ENCODE measurements at regions not wholly inside any gene's neighbourhood (a gene's known extent, or its start where the extent isn't known, plus 50 kb on each side); places are given as distances from the start of the nearest gene placed in this dataset.

DNA sequence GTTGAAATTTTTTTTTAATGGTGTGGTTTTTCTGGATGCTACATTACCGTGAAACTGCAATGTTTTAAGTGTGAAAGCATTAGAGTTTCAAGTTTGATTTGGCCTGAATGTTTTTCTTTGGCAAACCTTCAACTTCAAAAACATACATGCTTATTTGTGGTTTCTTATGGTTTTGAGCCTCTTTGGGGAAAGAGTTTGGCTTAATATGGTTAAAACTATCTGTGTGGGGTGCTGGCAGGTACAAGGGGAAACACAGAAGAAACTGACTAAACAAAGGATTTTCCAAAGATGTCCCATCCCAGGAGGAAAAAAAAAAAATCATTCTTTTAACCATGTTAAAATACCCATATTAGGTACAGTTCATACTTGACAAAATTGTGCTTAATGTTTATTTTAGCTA is 121.1 kb downstream of the HGF start:
- DNase-seq (ENCODE audit: low read depth in 4 of 4, low spot score in 3 of 4): no peak

DNA sequence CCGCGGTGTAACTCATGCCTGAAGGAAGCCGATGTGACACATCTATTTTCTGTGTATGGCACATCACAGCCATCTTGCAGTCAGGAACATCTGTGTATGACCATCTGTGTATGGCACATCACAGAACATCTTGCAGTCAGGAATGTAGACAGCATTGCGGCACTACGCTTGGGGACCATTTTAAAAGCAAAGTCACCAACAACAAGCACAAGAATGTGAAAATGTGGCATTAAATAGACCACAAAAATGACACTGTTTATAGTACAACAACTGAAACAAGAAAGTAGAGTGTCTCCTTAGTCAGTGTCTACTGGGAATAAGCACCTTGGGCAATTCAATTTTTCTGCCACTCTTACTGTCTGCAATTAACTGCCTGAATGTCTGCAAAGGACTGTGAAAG is 124.4 kb downstream of the HGF start:
- no peak for DNase-seq (ENCODE audit: low read depth in 4 of 4, low spot score in 3 of 4)

- DNase-seq (ENCODE audit: low read depth in 4 of 4, low spot score in 3 of 4): no peak
Measured at GRCh38 chr7:81641873-81642272, 128.0 kb downstream of the HGF start.

DNA sequence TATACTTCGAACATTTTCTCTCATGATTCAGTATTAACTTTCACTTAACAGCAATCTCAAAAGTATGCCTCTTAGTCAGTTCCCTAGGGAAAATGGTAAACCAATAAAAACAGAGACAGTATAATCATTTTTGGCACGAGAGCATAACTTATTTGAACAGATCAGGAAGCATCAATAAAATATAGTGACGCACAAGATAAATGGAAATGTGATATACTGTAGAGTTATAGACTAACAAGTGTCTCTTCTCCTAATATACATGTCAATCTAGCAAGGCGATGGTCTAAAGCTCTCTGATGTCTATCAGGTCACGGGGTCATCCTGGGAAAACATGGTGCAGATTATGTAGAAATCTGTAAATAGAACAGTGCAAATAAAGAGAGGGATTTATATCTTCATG is 131.6 kb downstream of the HGF start:
- DNase-seq (ENCODE audit: low read depth in 4 of 4, low spot score in 3 of 4): no peak

DNA sequence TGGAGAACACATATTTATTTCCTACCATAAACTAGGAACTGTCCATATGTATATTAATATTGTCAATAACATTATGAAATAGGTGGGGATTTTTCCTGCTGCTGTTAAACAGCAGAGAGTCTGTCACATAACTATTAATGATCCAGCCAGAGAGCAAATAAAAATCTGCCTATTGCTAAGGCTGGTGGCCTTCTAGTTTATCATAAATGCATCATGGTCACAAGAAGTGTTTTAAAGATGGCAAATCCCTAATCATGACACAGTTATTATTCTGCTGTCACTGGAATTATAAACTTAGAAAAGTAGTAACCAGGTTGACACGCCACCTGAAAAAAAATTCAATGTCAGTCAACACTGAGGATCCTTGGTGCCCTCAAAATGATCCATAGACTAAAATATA is 132.3 kb downstream of the HGF start:
- no peak for DNase-seq (ENCODE audit: low read depth in 4 of 4, low spot score in 3 of 4)

GRCh38 chr7:81632418-81632817 is 137.4 kb downstream of the HGF start:
- no peak for DNase-seq (ENCODE audit: low read depth in 4 of 4, low spot score in 3 of 4)

DNA sequence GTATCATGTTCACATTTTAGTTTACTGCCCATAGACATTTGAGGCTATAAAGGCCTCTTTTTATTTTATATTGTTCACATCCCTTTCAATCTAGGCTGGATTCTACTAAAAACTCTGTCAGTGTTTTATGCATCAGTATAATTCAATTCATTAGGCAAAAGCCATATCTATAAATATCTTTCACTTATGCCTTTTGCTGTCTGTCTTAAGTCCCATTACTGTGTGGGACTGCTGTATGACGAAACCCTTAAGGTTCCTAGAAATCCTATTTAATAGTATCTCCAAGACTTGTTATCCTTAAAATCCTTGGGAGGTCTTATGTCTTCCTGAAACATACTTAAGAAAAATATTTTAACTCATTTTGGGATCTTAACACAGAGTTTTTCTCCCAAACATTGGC is 139.2 kb downstream of the HGF start:
- DNase-seq (ENCODE audit: low read depth in 4 of 4, low spot score in 3 of 4): no peak

DNA sequence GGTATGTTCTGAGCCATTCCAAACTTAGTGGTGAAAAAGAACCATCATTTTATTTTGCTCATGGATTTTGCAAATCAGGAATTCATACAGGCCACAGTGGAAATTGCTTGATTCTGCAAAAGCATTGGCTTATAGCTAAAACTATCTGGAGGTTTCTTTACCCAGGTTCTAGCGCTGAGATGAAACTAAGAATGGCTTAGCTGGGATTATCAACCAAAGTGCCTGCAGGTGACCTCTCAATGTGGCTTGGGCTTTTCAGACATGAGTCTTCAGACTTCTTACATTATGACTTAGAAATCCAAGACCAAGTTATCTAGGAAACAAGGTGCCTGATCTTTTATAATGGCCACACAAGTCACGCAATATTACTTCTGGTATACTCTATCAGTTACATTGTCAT is 140.1 kb downstream of the HGF start:
- no peak for DNase-seq (ENCODE audit: low read depth in 4 of 4, low spot score in 3 of 4)

DNA sequence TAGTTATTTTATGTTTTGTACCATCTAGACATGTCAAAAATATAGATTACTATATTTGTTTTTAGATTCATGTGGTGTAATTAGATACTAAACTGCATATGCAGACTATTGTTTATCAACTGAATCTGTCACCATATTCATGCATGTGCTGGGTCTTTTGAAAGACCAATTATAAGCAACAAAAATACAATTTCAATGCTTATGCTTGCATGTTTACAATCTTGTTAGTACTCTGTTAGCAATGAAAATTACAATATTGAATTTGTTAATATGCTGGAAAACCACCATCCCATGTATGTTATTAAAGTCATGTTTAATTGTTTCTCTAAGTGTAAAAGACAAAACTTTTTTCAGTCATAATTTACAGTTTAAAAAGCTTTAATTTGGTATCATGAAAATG is 140.9 kb downstream of the HGF start:
- no peak for DNase-seq (ENCODE audit: low read depth in 4 of 4, low spot score in 3 of 4)

- DNase-seq (ENCODE audit: low read depth in 4 of 4, low spot score in 3 of 4): no peak
Measured at GRCh38 chr7:81627536-81628287, 142.1 kb downstream of the HGF start.

DNA sequence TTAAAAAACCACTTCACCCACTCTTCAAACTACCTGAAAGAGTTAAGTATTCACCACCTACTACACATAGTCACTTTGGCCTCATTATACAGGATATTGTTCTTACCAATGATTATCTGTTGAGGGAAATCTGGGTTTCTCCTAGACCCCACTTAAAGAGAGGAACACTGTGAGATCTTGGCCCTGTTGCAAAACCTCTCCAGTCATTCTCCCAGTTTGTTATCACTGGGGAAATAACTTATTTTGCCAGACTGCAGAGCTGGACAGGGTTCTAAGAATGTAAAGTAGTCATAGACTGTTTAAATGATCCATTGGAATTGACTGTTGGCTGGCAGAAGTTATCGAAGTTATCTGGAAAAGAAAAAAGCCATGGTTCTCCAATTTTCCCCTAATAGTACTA is 143.8 kb downstream of the HGF start:
- DNase-seq (ENCODE audit: low read depth in 4 of 4, low spot score in 3 of 4): no peak

DNA sequence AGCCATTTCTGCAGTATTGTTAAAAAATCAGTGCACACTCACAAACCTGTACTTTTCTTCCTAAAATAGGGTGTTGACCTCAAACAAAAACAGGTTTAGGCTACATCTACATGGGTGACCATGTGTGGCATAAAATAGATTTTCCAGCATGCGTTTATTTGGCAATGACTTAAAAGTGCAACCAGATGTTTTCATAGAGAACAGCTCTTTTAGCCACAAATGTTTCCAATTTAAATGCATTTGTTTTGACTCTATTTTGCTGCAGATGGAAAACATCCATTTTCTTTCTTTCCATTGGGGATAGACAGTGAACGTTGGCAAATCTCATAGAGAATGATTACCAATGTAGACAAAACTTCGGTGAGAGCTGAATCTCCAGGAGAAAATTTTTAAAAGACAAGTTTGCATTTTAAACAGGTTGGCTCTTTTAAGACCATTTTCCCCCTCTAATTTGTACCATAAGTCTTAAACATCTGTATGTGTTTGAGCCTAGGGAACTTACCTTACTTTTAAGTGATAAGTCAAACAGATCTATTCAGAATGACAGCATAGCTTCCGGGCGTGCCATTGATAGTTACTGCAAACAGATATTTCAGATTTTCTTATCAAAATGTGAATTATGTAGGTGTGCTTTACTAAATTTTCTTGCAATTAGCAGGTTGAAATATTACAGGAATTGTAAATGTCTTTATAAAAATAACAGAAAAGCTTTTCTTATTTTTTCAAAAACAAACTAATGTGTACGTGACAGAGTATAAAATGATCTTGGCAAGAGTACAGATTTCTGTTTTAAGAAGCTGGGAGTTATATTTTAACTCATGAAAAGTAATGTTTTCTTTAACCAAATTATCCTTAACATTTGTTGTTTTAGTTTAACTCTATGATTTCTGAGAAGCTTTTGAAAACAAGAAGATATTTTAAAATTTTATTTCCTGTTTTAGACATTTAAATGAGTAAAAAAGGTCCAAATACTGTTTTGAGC is 144.9 kb downstream of the HGF start:
- no peak for DNase-seq (ENCODE audit: low read depth in 4 of 4, low spot score in 3 of 4)

DNA sequence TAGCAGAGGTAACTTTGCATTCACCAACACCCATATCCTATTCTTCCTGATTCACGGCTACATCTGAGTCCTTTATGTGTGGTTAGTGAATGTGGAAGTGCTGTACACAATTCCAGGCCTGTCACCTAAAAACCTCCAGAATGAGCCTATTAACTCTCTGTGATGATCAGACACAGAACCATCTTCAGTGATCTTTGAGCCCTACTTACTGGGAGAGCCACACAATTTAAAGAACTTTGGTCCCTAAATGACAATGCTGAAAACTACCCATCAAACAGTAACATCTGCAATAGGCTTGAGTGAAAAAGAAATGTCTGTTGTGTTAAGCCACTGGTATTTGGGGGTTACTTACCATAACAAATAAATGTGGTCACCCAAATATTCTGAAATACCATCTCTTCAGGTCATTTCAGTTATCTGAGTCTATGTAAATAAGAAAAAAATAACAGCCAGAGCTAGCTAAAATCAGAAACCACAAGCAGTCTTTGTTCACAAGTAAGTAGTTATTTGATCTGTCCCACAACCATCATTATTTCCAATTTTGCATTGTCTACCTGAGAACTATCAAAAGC is 145.7 kb downstream of the HGF start:
- DNase-seq (ENCODE audit: low read depth in 4 of 4, low spot score in 3 of 4): no peak

- no peak for DNase-seq (ENCODE audit: low read depth in 4 of 4, low spot score in 3 of 4)
Measured at GRCh38 chr7:81623251-81623855, 146.5 kb downstream of the HGF start.

GRCh38 chr7:81621893-81622292 is 148.0 kb downstream of the HGF start:
- no peak for DNase-seq (ENCODE audit: low read depth in 4 of 4, low spot score in 3 of 4)

- no peak for DNase-seq (ENCODE audit: low read depth in 4 of 4, low spot score in 3 of 4)
Measured at GRCh38 chr7:81618396-81619014, 151.3 kb downstream of the HGF start.

DNA sequence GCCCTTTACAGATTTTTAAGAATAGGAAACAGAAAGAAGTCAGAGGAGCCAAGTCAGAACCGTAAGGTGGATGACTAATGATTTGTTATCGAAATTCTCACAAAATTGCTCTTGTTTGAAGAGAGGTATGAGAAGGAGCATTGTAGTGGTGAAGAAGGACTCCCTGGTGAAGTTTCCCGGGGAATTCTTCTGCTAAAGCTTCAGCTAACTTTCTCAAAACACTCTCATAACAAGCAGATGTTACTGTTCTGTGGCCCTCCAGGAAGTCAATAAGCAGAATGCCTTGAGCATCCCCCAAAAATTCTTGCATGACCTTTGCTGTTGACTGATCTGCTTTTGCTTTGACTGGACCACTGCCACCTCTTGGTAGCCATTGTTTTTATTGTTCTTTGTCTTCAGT is 152.9 kb downstream of the HGF start:
- DNase-seq (ENCODE audit: low read depth in 4 of 4, low spot score in 3 of 4): no peak

GRCh38 chr7:81611805-81612204 is 158.0 kb downstream of the HGF start:
- no peak for DNase-seq (ENCODE audit: low read depth in 4 of 4, low spot score in 3 of 4)

DNA sequence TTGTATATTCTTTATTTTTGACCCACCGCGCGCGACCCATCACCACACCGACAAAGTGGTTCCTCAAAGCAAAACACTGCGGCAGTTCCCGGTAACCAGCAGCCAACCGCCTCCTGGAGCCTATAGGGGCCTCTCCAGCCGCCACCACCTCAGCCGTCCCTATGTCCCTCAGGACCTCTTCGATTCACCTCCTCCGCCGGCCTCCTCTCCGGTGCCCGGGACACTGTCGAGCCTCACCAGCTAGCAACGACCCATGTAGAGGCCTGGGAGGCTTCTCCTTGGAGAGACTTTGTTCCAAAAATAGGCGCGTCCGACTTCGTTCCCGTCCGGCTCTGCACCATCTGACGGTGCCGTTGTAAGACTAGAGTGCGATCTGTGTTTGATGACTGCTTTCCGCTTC is 158.8 kb downstream of the HGF start:
- no peak for DNase-seq (ENCODE audit: low read depth in 4 of 4, low spot score in 3 of 4)

DNA sequence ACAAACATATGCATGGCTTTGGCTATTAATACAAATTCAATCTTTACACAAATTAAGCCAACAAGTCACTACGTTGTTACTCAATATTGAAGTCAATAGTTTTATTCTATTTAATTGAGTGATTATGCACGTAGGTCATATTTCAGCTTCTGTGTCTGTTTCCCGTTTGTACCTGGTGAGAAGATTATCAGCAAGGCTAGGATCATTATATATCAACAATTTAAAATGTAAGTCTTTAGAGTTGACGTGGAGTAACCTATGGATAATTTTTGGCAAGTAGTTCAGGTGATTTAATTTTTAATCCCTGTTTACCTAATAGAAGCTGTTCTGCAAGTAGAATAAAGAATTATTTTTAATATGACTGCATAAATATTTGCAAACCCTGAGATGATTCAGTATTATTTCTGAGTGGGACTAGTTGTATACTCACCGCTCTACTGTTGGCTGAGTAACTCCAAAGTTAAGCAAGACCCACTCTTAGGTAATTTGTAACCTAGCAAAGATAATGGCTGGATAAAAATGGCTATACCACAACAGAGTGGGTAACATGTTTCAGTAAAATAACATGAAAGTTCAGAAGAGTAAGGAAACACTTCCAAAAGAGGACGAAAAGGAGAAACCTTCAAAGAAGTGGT is 161.0 kb downstream of the HGF start:
- no peak for DNase-seq (ENCODE audit: low read depth in 4 of 4, low spot score in 3 of 4)
